C4-2B (cell line): ENCODE measurements at regions not wholly inside any gene's neighbourhood (a gene's known extent, or its start where the extent isn't known, plus 50 kb on each side); places are given as distances from the start of the nearest gene placed in this dataset.

Experiments used
- H3K27ac ChIP-seq: fragments of 450-650 bp; 2 replicates; pipeline ENCODE4 v1.5.1; 2017
- ZFX ChIP-seq: fragments of 450-650 bp; IDR thresholded peaks from 2 replicates; pipeline ENCODE4 v1.6.1; 2017
- TF ChIP-seq, protein P1 (sequence below): fragments of 450-650 bp; conservative IDR thresholded peaks from 2 replicates; pipeline ENCODE4 v1.5.1; 2017; ENCODE audit warnings: mild to moderate bottlenecking

DNA sequence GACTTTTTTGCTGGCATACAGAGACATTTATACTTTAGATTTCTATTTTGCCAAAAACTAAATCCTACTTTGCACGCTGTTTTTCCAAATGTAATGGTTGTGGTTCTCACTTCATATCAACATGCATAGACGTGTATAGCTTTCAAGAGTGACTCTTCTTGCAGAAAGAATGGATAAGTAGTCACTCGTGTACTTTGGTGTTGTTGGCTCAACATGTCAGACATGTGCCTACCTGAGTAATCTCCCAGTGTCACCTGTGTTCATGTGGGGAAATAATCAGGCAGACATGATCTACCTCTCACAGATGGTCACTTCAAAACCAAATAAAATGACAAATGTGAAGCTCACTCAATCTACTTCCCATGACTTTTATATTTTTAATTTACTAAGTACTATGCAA lies 73.1 kb downstream of the GPR88 start:
- TF ChIP-seq ZFX: no peak
- TF ChIP-seq, protein P1, sequence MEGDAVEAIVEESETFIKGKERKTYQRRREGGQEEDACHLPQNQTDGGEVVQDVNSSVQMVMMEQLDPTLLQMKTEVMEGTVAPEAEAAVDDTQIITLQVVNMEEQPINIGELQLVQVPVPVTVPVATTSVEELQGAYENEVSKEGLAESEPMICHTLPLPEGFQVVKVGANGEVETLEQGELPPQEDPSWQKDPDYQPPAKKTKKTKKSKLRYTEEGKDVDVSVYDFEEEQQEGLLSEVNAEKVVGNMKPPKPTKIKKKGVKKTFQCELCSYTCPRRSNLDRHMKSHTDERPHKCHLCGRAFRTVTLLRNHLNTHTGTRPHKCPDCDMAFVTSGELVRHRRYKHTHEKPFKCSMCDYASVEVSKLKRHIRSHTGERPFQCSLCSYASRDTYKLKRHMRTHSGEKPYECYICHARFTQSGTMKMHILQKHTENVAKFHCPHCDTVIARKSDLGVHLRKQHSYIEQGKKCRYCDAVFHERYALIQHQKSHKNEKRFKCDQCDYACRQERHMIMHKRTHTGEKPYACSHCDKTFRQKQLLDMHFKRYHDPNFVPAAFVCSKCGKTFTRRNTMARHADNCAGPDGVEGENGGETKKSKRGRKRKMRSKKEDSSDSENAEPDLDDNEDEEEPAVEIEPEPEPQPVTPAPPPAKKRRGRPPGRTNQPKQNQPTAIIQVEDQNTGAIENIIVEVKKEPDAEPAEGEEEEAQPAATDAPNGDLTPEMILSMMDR: no peak
- no peak overlapping the region for H3K27ac ChIP-seq

- TF ChIP-seq, protein P1: no peak
- TF ChIP-seq ZFX: no peak
- no peak overlapping the region for H3K27ac ChIP-seq
Measured at GRCh38 chr1:100612540-100612939, 74.6 kb downstream of the GPR88 start.

GRCh38 chr1:100613817-100614559 lies 76.0 kb downstream of the GPR88 start:
- TF ChIP-seq, protein P1: no peak
- no peak for TF ChIP-seq ZFX
- no peak overlapping the region for H3K27ac ChIP-seq

- no peak overlapping the region for H3K27ac ChIP-seq
- no peak for TF ChIP-seq ZFX
- TF ChIP-seq, protein P1: no peak
Measured at GRCh38 chr1:100614570-100614969, 76.6 kb downstream of the GPR88 start.

DNA sequence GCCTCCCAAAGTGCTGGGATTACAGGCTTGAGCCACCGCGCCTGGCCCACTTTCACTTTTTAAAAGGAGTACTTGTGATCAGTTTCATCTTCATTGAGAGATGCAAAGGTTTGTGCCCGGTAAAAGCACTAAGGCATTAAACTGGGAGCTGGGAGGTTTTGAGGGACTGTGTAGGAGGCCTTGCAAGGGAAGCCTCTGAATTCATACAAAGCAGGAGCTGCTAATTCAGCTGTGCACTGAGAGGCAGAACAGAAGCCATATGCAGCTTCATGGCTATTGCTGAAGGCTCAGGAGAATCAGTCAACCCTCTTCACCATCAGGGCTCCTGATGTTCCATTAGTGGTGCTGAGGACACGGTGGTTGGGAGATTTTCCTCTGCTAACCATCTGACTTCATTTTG lies 77.7 kb downstream of the GPR88 start:
- TF ChIP-seq, protein P1: no peak
- TF ChIP-seq ZFX: no peak

DNA sequence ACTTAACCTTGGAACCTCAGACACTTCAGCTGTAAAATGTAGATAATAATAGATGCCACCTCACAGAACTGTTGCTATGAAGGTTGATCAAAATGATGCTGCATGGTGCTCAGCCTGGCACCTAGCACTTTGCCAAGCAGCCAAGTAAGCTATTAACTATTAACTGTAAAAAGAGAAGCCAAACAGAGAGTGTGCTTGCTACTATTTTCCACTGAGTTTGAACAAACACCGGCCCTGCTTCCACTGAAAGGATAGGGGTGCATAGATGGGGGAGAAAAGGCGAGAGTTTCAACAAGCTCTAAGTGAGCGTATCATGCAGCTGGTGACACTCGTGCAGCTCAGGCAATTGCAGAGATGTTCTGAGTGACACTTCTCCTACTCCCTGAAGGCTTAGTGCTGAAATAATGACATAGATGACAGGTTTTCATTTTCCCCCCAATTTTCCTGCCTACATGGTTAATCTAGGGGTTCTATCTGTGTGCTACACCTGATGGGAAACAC lies 78.2 kb downstream of the GPR88 start:
- TF ChIP-seq ZFX: no peak
- TF ChIP-seq, protein P1: no peak
- H3K27ac ChIP-seq: no peak overlapping the region

More for the DNA sequence above, 77.7 kb downstream of the GPR88 start:
- no peak overlapping the region for H3K27ac ChIP-seq

DNA sequence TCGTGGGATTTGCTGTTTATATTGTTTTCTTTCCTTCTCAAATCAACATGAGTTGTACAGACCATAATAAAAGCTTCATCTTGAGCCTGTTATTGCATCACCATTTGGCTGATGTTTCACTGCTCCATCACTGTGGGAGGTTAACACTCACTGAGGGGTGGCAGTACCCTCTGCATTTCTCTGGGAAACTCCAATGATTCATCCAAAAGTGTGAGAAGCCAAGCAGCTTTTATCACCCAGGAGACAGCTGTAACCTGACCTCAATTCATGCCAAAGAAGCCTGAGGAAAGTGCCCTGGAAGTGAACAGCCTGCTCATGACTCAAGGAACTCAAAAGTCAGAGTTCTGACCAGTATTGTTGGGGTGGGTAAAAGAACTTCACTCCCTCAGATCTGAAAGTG lies 84.1 kb downstream of the GPR88 start:
- TF ChIP-seq, protein P1: no peak
- TF ChIP-seq ZFX: no peak
- no peak overlapping the region for H3K27ac ChIP-seq
